ENCODE measurements at regions not wholly inside any gene's neighbourhood (a gene's known extent, or its start where the extent isn't known, plus 50 kb on each side); places are given as distances from the start of the nearest gene placed in this dataset.

GRCh38 chr2:176619504-176619903 lies 350.3 kb downstream of the MTX2 start:
- peaks cover 0 to 2% (median 0%) of the 10 kb centered on the region in 3 donors for H3K4me1 ChIP-seq (ENCODE audit: control insufficient read depth in 2 of 3, insufficient read depth in 2 of 3, low read depth in 1 of 3, low read length in 3 of 3)
- intact Hi-C loops (cut with DNase I) = no loop called here

GRCh38 chr2:176621350-176621749 lies 352.1 kb downstream of the MTX2 start:
- no peak overlapping the region for H3K27ac ChIP-seq (ENCODE audit: low read depth in 2 of 2, low read length in 2 of 2)
- H3K4me3 ChIP-seq (ENCODE audit: low read length in 3 of 3) = no peak overlapping the region
- no peaks in the 10 kb centered on the region for H3K27me3 ChIP-seq (ENCODE audit: control insufficient read depth, insufficient read depth, low read length)
- no peaks in the 10 kb centered on the region for H3K36me3 ChIP-seq (ENCODE audit: control insufficient read depth in 2 of 3, insufficient read depth in 3 of 3, low read length in 3 of 3)
- no peak for FAIRE-seq
- H3K4me1 ChIP-seq (ENCODE audit: control insufficient read depth in 2 of 3, insufficient read depth in 2 of 3, low read depth in 1 of 3, low read length in 3 of 3) = peaks cover 0 to 2% (median 0%) of the 10 kb centered on the region in 3 donors
- intact Hi-C loops (cut with DNase I) = no loop called here
- TF ChIP-seq, protein P1, sequence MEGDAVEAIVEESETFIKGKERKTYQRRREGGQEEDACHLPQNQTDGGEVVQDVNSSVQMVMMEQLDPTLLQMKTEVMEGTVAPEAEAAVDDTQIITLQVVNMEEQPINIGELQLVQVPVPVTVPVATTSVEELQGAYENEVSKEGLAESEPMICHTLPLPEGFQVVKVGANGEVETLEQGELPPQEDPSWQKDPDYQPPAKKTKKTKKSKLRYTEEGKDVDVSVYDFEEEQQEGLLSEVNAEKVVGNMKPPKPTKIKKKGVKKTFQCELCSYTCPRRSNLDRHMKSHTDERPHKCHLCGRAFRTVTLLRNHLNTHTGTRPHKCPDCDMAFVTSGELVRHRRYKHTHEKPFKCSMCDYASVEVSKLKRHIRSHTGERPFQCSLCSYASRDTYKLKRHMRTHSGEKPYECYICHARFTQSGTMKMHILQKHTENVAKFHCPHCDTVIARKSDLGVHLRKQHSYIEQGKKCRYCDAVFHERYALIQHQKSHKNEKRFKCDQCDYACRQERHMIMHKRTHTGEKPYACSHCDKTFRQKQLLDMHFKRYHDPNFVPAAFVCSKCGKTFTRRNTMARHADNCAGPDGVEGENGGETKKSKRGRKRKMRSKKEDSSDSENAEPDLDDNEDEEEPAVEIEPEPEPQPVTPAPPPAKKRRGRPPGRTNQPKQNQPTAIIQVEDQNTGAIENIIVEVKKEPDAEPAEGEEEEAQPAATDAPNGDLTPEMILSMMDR (IDR thresholded peaks at IDR 0.05; ENCODE audit: borderline replicate concordance, extremely low read depth, insufficient read depth) = no peak
- H3K9ac ChIP-seq (ENCODE audit: low read length in 3 of 3) = no peak overlapping the region
- H3K9me3 ChIP-seq (ENCODE audit: control insufficient read depth in 2 of 3, insufficient read depth in 1 of 3, low read length in 3 of 3) = no peaks in the 10 kb centered on the region
- peak in 1 of 5 donors; percentile 29 for DNase-seq

More at GRCh38 chr2:176619504-176619903, 350.3 kb downstream of the MTX2 start:
- FAIRE-seq = no peak
- H3K9ac ChIP-seq (ENCODE audit: low read length in 3 of 3) = no peak overlapping the region
- no peak overlapping the region for H3K4me3 ChIP-seq (ENCODE audit: low read length in 3 of 3)
- no peak for DNase-seq
- no peaks in the 10 kb centered on the region for H3K36me3 ChIP-seq (ENCODE audit: control insufficient read depth in 2 of 3, insufficient read depth in 3 of 3, low read length in 3 of 3)
- H3K27ac ChIP-seq (ENCODE audit: low read depth in 2 of 2, low read length in 2 of 2) = no peak overlapping the region
- no peaks in the 10 kb centered on the region for H3K27me3 ChIP-seq (ENCODE audit: control insufficient read depth, insufficient read depth, low read length)
- TF ChIP-seq, protein P1 (IDR thresholded peaks at IDR 0.05; ENCODE audit: borderline replicate concordance, extremely low read depth, insufficient read depth) = no peak
- no peaks in the 10 kb centered on the region for H3K9me3 ChIP-seq (ENCODE audit: control insufficient read depth in 2 of 3, insufficient read depth in 1 of 3, low read length in 3 of 3)

DNA sequence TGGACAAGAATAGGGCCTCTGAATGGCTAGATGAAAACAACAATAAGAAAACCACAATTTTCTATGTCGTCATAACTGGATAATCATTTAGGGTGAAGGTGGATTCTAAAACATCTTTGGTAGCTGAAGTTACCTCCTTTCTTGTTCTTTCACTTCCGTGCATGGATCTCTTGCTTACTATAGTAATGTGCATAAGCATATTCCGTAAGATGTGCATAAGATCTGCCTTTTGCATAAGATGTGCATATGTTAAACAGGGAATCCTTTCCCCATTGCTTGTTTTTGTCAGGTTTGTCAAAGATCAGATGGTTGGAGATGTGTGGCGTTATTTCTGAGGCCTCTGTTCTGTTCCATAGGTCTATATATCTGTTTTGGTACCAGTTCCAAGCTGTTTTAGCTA lies 353.6 kb downstream of the MTX2 start:
- TF ChIP-seq, protein P1 (IDR thresholded peaks at IDR 0.05; ENCODE audit: borderline replicate concordance, extremely low read depth, insufficient read depth) = no peak

GRCh38 chr2:176626796-176627195 lies 357.6 kb downstream of the MTX2 start:
- no peaks in the 10 kb centered on the region for H3K27me3 ChIP-seq (ENCODE audit: control insufficient read depth, insufficient read depth, low read length)
- FAIRE-seq (no peak), DNase-seq (no peak)
- no peak overlapping the region for H3K27ac ChIP-seq (ENCODE audit: low read depth in 2 of 2, low read length in 2 of 2)
- intact Hi-C loops (cut with DNase I) = no loop called here
- H3K9me3 ChIP-seq (ENCODE audit: control insufficient read depth in 2 of 3, insufficient read depth in 1 of 3, low read length in 3 of 3) = no peaks in the 10 kb centered on the region
- H3K36me3 ChIP-seq (ENCODE audit: control insufficient read depth in 2 of 3, insufficient read depth in 3 of 3, low read length in 3 of 3) = no peaks in the 10 kb centered on the region
- TF ChIP-seq, protein P1 (IDR thresholded peaks at IDR 0.05; ENCODE audit: borderline replicate concordance, extremely low read depth, insufficient read depth) = no peak
- no peaks in the 10 kb centered on the region for H3K4me1 ChIP-seq (ENCODE audit: control insufficient read depth in 2 of 3, insufficient read depth in 2 of 3, low read depth in 1 of 3, low read length in 3 of 3)
- H3K9ac ChIP-seq (ENCODE audit: low read length in 3 of 3) = no peak overlapping the region
- no peak overlapping the region for H3K4me3 ChIP-seq (ENCODE audit: low read length in 3 of 3)

More for the DNA sequence above, 353.6 kb downstream of the MTX2 start:
- intact Hi-C loops (cut with DNase I) = no loop called here
- no peaks in the 10 kb centered on the region for H3K9me3 ChIP-seq (ENCODE audit: control insufficient read depth in 2 of 3, insufficient read depth in 1 of 3, low read length in 3 of 3)
- no peaks in the 10 kb centered on the region for H3K36me3 ChIP-seq (ENCODE audit: control insufficient read depth in 2 of 3, insufficient read depth in 3 of 3, low read length in 3 of 3)
- no peak for DNase-seq
- no peak overlapping the region for H3K4me3 ChIP-seq (ENCODE audit: low read length in 3 of 3)
- H3K9ac ChIP-seq (ENCODE audit: low read length in 3 of 3) = no peak overlapping the region
- FAIRE-seq = no peak
- H3K27ac ChIP-seq (ENCODE audit: low read depth in 2 of 2, low read length in 2 of 2) = no peak overlapping the region
- no peaks in the 10 kb centered on the region for H3K27me3 ChIP-seq (ENCODE audit: control insufficient read depth, insufficient read depth, low read length)
- H3K4me1 ChIP-seq (ENCODE audit: control insufficient read depth in 2 of 3, insufficient read depth in 2 of 3, low read depth in 1 of 3, low read length in 3 of 3) = peaks cover 0 to 2% (median 0%) of the 10 kb centered on the region in 3 donors
